ENCODE measurements at regions not wholly inside any gene's neighbourhood (a gene's known extent, or its start where the extent isn't known, plus 50 kb on each side); places are given as distances from the start of the nearest gene placed in this dataset.
"Not testable (repeated sequence)": the region's sequence is repeated elsewhere in the genome, so short reads cannot be mapped to it uniquely, and the experiment has no call there.

- DNase-seq: no peak
Measured at GRCh38 chr17:70377654-70378053, 208.3 kb downstream of the KCNJ2 start.

- no peak for DNase-seq
Measured at GRCh38 chr17:70378076-70378475, 208.7 kb downstream of the KCNJ2 start.

- no peak for DNase-seq
Measured at GRCh38 chr17:70379945-70380344, 210.6 kb downstream of the KCNJ2 start.

- not testable (repeated sequence) for DNase-seq
Measured at GRCh38 chr17:70381916-70382315, 212.6 kb downstream of the KCNJ2 start.

GRCh38 chr17:70388326-70388725 lies 219.0 kb downstream of the KCNJ2 start:
- DNase-seq: no peak

- DNase-seq: not testable (repeated sequence)
Measured at GRCh38 chr17:70389232-70389757, 220.0 kb downstream of the KCNJ2 start.

GRCh38 chr17:70390049-70390448 lies 220.7 kb downstream of the KCNJ2 start:
- DNase-seq: no peak

- no peak for DNase-seq
Measured at GRCh38 chr17:70394473-70395232, 225.3 kb downstream of the KCNJ2 start.

GRCh38 chr17:70405492-70406220 lies 236.3 kb downstream of the KCNJ2 start:
- DNase-seq: no peak

- no peak for DNase-seq
Measured at GRCh38 chr17:70407506-70407905, 238.2 kb downstream of the KCNJ2 start.

- no peak for DNase-seq
Measured at GRCh38 chr17:70408768-70409167, 239.4 kb downstream of the KCNJ2 start.

GRCh38 chr17:70414300-70414699 lies 245.0 kb downstream of the KCNJ2 start:
- no peak for DNase-seq

- no peak for DNase-seq
Measured at GRCh38 chr17:70420861-70421445, 251.6 kb downstream of the KCNJ2 start.

- DNase-seq: no peak
Measured at GRCh38 chr17:70422862-70423261, 253.5 kb downstream of the KCNJ2 start.

GRCh38 chr17:70423562-70423961 lies 254.2 kb downstream of the KCNJ2 start:
- no peak for DNase-seq

- no peak for DNase-seq
Measured at GRCh38 chr17:70426752-70427151, 257.4 kb downstream of the KCNJ2 start.

- DNase-seq: no peak
Measured at GRCh38 chr17:70434536-70435490, 265.5 kb downstream of the KCNJ2 start.

- DNase-seq: no peak
Measured at GRCh38 chr17:70437656-70438055, 268.3 kb downstream of the KCNJ2 start.

- no peak for DNase-seq
Measured at GRCh38 chr17:70446446-70446845, 277.1 kb downstream of the KCNJ2 start.

- DNase-seq: no peak
Measured at GRCh38 chr17:70447588-70447987, 278.3 kb downstream of the KCNJ2 start.

- DNase-seq: not testable (repeated sequence)
Measured at GRCh38 chr17:70453075-70453474, 283.7 kb downstream of the KCNJ2 start.

- DNase-seq: no peak
Measured at GRCh38 chr17:70454377-70454776, 285.0 kb downstream of the KCNJ2 start.

- no peak for DNase-seq
Measured at GRCh38 chr17:70454908-70455307, 285.6 kb downstream of the KCNJ2 start.
